G401 (cell line): ENCODE measurements at regions not wholly inside any gene's neighbourhood (a gene's known extent, or its start where the extent isn't known, plus 50 kb on each side); places are given as distances from the start of the nearest gene placed in this dataset.

ENCODE experiments used
- DNase-seq: peaks from one replicate; pipeline ENCODE4 v3.0.0-alpha.2; 2015; ENCODE audit warnings: low spot score
- in situ Hi-C: cut with HindIII; loops from 2 replicates; pipeline ENCODE4 v1.10.0; 2016; ENCODE audit warnings: low sequenced_read_pairs, mixed read lengths

DNA sequence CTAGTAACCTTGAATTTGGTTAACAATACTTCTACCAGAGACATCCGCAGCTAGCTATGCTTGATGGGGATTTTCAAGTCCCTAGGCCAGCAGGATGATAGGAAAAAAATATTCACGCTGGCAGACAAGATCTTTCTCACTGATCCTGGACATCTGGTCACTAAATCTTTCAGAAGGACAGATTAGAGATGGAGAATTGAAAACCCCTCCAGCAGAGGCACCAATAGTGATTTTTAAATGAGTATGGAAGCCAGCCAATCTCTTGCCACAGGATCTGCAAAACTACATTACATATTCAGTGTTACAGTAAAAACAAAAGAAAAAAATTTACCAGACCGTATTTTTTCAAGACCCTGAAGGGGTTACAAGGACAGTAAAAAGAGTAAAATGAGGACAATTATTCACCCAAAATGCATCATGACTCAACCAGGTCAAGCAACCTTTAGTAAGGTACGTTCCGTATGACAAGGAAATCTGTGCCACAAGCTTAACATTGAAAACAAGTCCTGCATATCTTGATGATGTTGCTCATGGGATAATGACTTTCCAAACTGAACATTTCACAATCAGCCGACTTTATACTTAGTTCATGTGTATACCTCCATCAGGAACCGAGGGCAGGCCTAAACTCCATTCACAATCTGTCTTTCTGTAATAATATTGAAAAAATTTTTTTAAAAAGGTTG, 239.5 kb downstream of the GXYLT1 start:
- in situ Hi-C loops, result no loop called here
- DNase-seq, result no peak

DNA sequence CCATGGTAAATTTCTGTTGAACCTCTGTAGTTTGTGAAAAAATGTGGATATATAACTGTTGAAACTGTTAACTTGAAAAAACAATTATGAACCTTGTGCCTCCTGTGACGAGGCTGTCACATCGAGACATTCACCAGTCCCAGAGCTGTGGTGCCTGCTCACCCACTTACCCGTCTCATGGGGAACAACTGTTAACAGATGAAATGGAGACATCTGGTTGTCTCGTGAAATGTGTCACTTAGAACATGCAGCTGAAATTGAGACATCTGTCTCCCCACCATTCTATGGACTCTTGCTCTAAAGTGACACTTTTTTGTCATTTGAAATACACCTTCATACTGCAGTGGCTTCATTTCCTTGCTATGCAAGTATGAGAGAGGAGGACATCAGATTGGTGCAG, 240.6 kb downstream of the GXYLT1 start:
- no peak for DNase-seq
- in situ Hi-C loops, result no loop called here

DNA sequence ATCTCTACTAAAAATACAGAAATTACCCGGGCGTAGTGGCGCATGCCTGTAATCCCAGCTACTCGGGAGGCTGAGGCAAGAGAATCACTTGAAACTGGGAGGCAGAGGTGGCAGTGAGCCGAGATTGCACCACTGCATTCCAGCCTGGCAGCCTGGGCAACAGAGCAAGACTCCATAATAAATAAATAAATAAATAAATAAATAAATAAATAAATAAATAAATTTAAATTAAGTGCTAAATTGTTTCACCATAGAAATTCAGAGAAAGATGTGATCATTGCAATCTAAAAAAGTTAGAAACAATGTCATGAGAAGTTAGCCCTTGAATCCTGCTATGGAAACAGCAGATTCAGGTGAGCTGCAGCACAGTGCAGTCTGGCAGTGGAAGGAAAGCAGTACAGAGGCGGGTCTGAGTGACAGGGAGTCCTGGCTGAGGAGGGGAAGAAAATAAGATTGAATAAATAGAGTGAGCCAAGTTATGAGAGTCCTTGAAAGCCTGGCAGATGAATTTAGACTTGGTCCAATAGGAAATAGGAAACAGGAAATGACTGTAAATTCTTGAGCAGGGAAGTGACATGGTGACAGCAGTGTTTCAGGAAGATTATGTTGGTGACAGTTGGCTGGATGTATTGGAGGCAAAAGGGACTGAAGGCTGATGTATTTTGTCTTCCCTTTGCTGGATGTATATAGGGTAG, 241.5 kb downstream of the GXYLT1 start:
- DNase-seq, result no peak
- in situ Hi-C loops, result no loop called here

DNA sequence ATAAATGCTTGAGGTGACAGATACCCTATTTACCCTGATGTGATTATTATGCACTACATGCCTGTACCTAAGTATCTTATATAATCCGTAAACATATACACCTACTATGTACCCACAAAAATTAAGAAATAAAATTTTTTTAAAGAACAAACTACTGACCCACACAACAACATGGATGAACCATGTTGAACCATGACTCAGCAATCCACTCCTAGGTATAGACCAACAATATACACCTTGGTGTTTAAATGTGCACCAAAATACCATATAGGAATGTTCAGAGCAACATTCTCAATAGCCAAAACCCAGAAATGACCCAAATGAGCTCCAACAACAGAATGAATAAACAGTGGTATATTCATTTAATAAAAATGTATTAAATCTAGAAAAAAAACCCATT, 245.1 kb downstream of the GXYLT1 start:
- in situ Hi-C loops, result no loop called here
- DNase-seq, result no peak

DNA sequence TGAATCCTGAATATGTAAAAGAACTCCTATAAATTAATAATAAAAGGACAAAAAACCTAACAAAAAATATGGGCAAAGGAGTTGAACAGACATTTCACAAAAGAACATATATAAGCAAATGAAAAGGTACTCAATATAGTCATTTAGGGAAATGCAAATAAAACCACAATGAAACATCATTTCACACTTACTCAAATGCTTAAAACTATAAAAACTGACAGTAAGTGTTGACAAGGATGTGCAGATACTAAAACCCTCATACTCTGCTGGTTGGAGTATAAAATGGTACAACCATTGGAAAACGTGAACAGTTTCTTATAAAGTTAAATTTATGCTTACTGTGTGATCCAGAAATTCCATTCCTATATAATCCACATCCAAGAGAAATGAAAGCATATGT, 247.1 kb downstream of the GXYLT1 start:
- DNase-seq, result no peak
- in situ Hi-C loops, result no loop called here

DNA sequence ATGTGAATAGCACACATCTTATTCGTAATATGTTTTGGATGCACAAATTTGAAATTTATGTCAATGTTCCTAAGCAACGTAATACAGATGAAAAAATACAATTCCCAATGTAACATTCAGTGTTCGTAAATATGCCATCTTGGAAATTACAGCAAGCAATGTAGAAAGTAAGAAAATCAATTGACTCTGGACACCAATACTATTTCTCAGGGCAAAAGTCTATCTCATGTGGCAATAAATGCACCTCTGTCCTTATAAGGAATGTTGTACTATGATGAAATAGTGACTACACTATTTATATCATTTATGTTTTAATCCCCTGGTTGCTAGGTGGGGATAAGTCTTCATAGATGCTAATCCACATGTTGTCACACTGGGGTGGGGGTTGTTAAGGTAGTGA, 251.2 kb downstream of the GXYLT1 start:
- in situ Hi-C loops, result no loop called here
- DNase-seq, result no peak

DNA sequence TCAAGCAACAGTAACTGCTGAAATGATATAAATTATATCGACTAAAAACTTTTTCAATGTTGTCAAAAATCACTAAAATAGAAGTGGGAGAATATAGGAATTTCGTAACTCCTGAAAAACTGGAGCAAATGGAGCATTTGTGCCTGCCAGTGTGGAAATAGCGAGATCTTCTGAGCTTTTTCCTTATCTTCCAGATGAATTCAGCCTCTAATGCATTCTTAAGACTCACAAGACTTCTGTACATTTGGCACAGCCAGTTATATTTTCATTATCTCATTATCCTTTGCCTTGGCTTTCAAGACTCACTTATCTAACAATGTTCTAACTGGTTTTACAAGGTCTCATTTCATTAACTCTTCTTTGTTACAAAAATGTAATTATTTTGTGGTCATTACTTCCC, 252.4 kb downstream of the GXYLT1 start:
- in situ Hi-C loops, result no loop called here
- DNase-seq, result no peak

DNA sequence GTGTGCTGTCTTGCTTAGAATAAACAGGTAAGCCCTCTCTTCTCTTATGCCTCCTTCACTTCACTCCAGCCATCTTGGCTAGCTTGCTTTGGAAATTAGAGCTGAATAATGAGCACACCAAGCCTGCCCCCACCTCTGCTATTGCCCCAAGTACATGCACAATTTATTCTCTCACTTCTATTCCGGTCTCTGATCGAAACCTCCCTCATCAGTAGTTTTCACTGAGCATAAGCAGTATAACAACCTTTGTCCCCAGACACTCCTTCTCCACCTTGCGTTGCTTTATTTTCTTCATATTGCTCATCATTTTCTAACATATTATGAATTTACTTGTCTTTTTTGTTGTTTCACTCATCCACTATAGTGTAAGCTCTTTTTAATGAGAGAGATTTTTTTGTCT, 253.4 kb downstream of the GXYLT1 start:
- in situ Hi-C loops, result no loop called here

DNA sequence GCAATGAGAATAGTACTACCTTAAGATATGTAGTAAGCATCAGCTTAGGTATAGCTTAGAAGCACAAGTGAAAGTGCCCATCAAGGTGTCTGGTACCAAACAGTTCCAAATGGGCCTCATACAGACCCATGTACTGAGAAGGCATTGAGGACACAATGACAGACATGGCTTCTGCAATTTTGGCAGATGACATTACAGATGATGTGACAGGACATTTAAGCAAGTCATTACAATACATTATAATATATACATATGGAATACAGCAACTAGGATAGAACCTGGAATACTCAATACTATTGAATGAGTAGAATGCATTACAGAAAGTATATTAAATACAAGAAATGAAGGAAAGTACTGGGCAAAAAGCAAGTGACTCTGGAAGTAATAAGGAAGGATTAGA, 256.4 kb downstream of the GXYLT1 start:
- in situ Hi-C loops, result no loop called here
- DNase-seq, result no peak

More for the DNA sequence above, 253.4 kb downstream of the GXYLT1 start:
- no peak for DNase-seq

DNA sequence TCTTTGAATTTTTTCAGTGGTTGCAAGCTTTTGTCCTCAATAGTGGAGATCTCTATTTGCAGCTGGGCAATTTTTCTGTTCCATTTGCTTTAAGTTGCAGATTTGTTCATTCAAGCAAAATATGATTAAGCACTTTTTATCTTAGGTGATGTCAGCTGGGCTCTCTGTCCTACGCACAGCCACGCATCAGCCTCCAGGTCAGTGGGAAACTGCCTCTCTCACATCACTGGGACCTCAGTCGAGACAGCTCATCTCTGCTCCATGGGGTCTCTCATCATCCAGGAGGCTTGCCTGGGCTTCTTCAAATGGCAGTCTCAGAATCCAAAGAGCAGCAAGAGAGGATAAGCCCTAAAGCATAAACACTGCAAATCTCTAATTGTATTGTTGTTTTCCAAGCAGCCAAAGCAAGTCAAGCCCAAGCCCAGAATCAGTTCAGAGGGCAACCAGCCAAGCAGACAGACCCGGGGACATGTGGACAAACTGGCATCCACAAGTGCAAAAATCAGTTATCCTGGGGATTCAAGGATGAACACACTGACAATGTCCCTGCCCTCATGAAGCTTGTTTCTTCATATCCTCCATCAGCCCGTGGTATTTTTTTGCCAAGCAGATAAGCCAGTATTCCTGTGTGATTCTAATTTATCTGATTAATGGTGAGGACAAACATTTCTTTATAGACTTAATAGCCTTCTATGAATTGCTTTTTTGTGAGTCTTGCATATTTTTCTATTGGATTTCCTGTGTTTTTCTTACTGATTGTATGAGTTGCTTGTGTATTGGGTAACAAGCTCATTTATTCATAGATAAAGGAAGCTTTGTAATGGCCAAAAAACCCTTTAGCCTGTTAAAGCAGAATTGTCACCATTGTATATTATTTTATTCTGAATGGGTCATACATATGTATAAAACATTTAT, 262.5 kb downstream of the GXYLT1 start:
- DNase-seq, result no peak
- in situ Hi-C loops, result no loop called here

DNA sequence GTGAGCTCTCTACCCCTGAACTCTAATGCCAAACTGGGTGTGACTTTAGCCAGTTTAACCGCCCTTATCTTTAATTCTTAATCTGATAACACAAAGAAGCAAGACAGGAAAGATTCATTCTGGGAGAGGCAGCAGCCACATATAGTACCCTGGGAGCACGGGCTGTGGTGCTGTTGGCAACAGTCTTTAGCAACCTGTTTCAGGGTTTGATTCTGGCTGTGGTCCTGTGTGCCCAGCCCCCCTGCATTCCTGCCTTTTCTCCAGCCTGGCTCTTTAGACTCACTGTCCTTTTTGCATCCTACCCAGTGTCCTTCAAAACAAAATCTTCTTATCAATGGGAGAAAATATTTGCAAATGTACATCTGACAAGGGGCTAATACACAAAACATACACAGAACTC, 275.2 kb downstream of the GXYLT1 start:
- in situ Hi-C loops, result no loop called here
- no peak for DNase-seq

DNA sequence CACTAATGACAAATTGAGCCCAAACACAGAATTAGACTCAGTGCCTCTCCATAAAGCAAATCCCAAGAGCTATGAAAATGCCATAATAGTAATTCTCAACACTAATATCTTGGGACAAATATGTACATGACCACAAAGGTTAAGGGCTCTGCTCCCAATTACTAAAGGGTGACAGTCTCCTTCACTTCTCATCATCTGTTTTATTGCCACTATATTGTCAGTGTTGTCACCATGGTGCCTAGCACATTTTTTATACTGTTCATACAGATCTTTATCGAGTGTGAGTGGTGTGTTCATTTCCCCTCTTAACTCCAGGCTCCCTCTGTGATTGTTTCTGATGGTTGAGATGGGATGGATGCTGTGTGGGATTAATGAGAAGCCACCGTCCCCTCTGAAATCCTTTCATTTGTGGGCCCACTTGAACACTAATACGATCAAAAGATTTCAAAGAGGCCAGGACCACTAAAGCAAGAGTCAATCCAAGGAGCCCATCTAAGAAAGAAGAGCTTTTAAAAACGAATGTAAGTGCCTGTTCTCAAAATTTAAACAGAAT, 277.7 kb downstream of the GXYLT1 start:
- in situ Hi-C loops, result no loop called here
- DNase-seq, result no peak

DNA sequence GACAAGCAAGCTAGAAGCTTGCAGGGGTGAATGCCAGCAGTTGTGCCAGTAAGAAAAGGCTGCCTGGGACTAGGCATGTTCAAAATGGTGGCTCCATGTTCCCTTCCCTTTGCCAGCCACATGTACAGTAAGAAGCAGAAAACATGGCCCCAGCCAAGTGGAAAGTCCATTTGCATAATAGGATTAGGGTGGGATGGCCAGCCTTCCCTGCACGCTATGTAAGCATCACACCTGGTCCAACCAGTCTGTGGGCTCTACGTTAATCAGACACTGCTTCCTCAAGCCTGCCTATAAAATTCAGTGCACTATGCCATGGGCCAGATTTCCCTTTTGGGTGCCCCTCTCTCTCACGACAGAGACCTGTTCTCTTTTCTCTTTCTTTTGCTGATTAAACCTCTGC, 288.4 kb downstream of the GXYLT1 start:
- in situ Hi-C loops, result no loop called here
- DNase-seq, result no peak

DNA sequence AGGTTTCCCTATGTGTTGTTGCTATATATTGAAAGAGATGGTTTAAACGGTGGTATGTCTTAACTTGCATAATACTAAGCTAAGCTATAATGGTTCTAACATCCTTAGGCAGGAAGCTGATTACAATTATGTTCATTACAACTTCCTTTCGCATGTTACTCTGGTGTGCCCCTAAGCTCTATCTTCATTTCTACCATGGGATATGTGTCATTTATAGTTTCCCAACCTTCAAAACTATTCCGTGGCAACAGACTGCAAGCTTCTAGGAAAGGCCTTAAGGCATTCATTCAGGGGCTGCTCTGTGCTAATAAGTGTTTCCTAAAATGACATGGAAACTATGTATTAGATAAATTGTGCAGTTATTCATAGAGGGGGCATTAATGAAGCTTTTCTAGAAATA, 294.6 kb downstream of the GXYLT1 start:
- in situ Hi-C loops, result no loop called here
- DNase-seq, result no peak

DNA sequence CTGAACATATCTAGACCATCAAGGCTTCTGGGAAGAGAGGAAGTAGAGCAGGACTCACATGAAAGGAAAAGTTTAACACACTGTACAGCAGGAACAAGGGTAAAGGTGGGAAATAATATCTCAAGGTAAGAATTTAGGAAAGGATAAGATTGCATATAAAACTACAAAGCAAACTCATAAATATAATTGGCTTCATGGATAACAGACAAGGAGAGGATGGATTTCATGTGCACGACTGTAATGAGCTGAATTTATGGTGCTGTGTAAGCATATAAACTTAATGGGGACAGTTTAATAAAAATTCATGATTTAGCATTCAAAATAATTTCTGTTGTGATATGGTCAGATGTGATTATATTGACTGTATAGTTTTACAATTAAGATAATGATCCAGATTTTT, 298.0 kb downstream of the GXYLT1 start:
- DNase-seq, result no peak
- in situ Hi-C loops, result no loop called here

DNA sequence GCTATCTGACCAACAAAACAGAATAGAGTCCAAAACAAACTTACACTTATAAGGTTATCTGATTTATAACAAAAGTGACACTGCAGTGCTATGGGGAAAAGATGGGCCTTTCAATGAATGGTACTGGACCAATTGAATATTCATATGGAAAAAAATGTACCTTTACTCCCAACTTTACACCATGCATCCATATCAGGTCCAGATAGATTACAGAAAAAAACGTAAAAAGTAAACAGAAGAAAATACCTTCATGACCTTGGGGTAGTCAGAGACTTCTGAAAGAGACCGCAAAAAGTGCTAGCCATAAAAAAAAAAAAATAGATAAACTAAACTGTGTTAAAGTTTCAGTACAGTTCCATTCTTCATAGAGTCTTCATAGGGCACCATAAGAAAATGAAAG, 308.3 kb downstream of the GXYLT1 start:
- DNase-seq, result no peak
- in situ Hi-C loops, result no loop called here

DNA sequence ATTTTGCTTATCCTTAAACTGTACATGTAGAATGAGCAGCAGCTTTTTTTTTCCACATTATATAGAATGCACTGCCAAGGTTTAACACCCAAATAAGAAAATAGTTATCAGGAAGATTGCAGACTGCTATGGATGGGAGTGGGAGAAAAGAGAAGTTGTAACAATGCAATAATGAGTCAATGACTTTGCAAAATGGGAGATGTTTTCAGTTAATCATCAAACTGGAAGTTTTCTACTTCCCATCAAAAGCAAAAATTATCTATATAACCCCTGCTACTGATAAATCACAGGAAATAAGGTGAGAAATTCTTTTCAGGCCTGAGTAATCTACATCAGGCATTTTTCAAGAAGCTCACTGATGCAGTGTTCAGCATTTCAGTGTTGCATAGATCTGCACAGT, 309.1 kb downstream of the GXYLT1 start:
- no peak for DNase-seq
- in situ Hi-C loops, result no loop called here

DNA sequence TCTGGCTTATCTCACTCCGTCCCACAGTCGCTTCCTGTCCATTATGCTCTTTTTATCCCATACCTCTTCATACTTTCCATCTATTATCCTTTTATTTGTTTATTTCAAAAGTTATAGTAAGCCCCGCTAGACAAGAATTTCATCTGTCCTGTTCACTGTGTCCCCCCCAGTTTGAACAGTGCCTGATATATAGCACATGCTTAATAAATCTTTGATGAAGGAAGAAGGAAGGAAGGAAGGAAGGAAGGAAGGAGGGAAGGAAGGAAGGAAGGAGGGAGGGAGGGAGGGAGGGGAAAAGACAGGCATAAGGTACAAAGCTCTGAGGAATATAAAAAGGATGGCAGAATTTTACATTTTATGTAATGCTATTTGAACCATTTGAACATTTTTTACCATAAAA, 324.7 kb downstream of the GXYLT1 start:
- DNase-seq, result no peak
- in situ Hi-C loops, result no loop called here

DNA sequence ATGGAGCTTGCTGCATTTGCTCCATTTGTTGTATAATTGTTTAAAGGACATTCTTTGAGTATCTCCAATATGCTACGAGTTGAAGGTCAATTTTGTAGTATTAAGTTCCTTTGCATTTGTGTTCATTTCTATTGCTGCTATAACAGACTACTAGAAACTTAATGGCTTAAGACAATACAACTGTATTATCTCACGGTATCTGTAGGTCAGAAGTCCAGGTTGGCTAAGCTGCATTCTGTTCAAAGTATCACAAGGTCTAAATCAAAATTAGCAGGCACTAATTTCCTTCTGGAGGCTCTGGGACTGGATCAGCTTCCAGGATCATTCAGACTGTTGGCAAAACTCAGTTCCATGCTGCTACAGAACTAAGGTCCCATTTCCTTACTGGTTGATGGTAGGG, 340.6 kb downstream of the GXYLT1 start:
- no peak for DNase-seq
- in situ Hi-C loops, result no loop called here

DNA sequence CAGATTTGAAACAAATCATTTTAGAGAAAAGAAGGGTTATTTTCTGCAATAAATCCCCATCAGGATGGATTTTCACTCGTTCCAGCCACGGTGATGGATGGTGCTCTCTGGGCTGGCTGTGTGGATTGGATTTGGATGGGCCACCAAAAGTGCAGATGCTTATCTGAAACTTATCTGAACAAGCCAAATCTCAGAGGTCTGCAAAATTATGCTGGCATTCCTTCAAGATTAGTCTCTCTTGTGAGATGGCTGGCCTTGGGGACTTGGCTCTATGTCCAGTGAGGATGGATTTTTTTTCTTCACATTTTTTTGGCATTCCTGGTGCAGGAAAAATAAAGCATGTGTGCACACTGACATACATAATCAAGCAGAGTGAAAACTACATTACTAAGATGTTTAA, 341.9 kb downstream of the GXYLT1 start:
- DNase-seq, result no peak
- in situ Hi-C loops, result no loop called here
